ENCODE measurements at regions not wholly inside any gene's neighbourhood (a gene's known extent, or its start where the extent isn't known, plus 50 kb on each side); places are given as distances from the start of the nearest gene placed in this dataset.
"Not testable (repeated sequence)": the region's sequence is repeated elsewhere in the genome, so short reads cannot be mapped to it uniquely, and the experiment has no call there.

- not testable (repeated sequence) for TF ChIP-seq CTCF, POLR2A (IDR thresholded peaks at IDR 0.05)
Measured at GRCh38 chrX:46223499-46223898, 321.7 kb downstream of the ZNF674 start.
